SU-DHL-6 (cell line): ENCODE measurements at regions not wholly inside any gene's neighbourhood (a gene's known extent, or its start where the extent isn't known, plus 50 kb on each side); places are given as distances from the start of the nearest gene placed in this dataset.

Source experiments
- H2AFZ ChIP-seq: fragments of 200-600 bp; sonication (generic); 2 replicates; pipeline ENCODE4 v1.6.1; 2014; ENCODE audit warnings: low read depth, mild to moderate bottlenecking, moderate library complexity, mixed read lengths, antibody characterized with exemption, low read length; ENCODE audit not compliant: severe bottlenecking
- H3F3A ChIP-seq: fragments of 200-600 bp; shearing (Covaris generic); 2 replicates; pipeline ENCODE4 v1.6.0; 2016; ENCODE audit warnings: antibody characterized with exemption, mild to moderate bottlenecking; ENCODE audit not compliant: insufficient read depth
- H3K27ac ChIP-seq: fragments of 200-600 bp; sonication (generic); 2 replicates; pipeline ENCODE4 v1.5.1; 2016; ENCODE audit warnings: low read depth, mild to moderate bottlenecking, low read length, moderate library complexity, mixed read lengths
- H3K27me3 ChIP-seq: fragments of 200-600 bp; sonication (generic), shearing (Covaris generic); 2 replicates; pipeline ENCODE4 v1.6.0; 2014; ENCODE audit warnings: mild to moderate bottlenecking, low read length
- H3K36me3 ChIP-seq: fragments of 200-600 bp; sonication (generic); 2 replicates; pipeline ENCODE4 v1.6.1; 2014; ENCODE audit warnings: mild to moderate bottlenecking, low read length, mixed read lengths
- H3K4me2 ChIP-seq: fragments of 300-600, 200-600 bp; shearing (Covaris generic), sonication (generic); 2 replicates; pipeline ENCODE4 v1.6.0; 2014; ENCODE audit warnings: low read length, low read depth, mild to moderate bottlenecking; ENCODE audit not compliant: poor library complexity, severe bottlenecking
- H3K4me3 ChIP-seq: fragments of 200-600 bp; sonication (generic); 2 replicates; pipeline ENCODE4 v1.5.1; 2014; ENCODE audit warnings: antibody characterized with exemption, low read length, mild to moderate bottlenecking, mixed read lengths; ENCODE audit not compliant: insufficient read depth, poor library complexity, severe bottlenecking
- H3K79me2 ChIP-seq: fragments of 200-600 bp; sonication (generic); 2 replicates; pipeline ENCODE4 v1.6.1; 2014; ENCODE audit warnings: mild to moderate bottlenecking, low read length, moderate library complexity; ENCODE audit not compliant: insufficient read depth
- H3K9ac ChIP-seq: fragments of 200-600 bp; sonication (generic); 2 replicates; pipeline ENCODE4 v1.7.0; 2014; ENCODE audit warnings: mild to moderate bottlenecking, low read length
- H3K9me2 ChIP-seq: fragments of 200-600 bp; sonication (generic); replicated peaks from 2 replicates; pipeline ENCODE4 v1.6.1; 2014; ENCODE audit warnings: low read length; ENCODE audit not compliant: insufficient read depth
- H3K9me3 ChIP-seq: fragments of 200-600 bp; sonication (generic); 2 replicates; pipeline ENCODE4 v1.6.1; 2014; ENCODE audit warnings: low read length, mixed read lengths; ENCODE audit not compliant: insufficient read depth
- H4K20me1 ChIP-seq: fragments of 200-600 bp; sonication (generic); 2 replicates; pipeline ENCODE4 v1.6.1; 2014; ENCODE audit warnings: low read depth, mild to moderate bottlenecking, antibody characterized with exemption, low read length, moderate library complexity, mixed read lengths
- CTCF ChIP-seq: fragments of 200-600 bp; sonication (generic); IDR thresholded peaks from one replicate; pipeline ENCODE4 v1.5.1; 2017; ENCODE audit warnings: antibody characterized with exemption, mild to moderate bottlenecking, low read length, moderate library complexity; ENCODE audit not compliant: insufficient read depth, poor library complexity, severe bottlenecking
- EZH2phosphoT487 ChIP-seq: fragments of 200-600 bp; sonication (generic), shearing (Covaris generic); conservative IDR thresholded peaks from 2 replicates; pipeline ENCODE4 v1.6.1; 2018; ENCODE audit warnings: mild to moderate bottlenecking, antibody characterized with exemption, low read length, moderate library complexity, mixed read lengths

GRCh38 chr9:3658964-3659363 is 133.2 kb upstream of the RFX3 start:
- Histone ChIP-seq H3K9me3 (no peaks in the 10 kb centered on the region), H3K4me3 (no peak overlapping the region), H3K4me2 (no peak overlapping the region), H2AFZ (no peak overlapping the region), H3K79me2 (no peaks in the 10 kb centered on the region), H3K27me3 (no peaks in the 10 kb centered on the region), H3K9me2 (no peaks in the 10 kb centered on the region), H3K36me3 (no peaks in the 10 kb centered on the region), H3F3A (no peaks in the 10 kb centered on the region), H3K9ac (no peak overlapping the region), H3K27ac (no peak overlapping the region), H4K20me1 (no peaks in the 10 kb centered on the region)
- TF ChIP-seq CTCF, result no peak
- TF ChIP-seq EZH2phosphoT487, result no peak

- H3K4me2 ChIP-seq, result no peak overlapping the region
- no peaks in the 10 kb centered on the region for H3K36me3 ChIP-seq
- no peak overlapping the region for H3K9ac ChIP-seq
- H4K20me1 ChIP-seq, result no peaks in the 10 kb centered on the region
- H2AFZ ChIP-seq, result no peak overlapping the region
- H3K9me3 ChIP-seq, result no peaks in the 10 kb centered on the region
- H3K27me3 ChIP-seq, result no peaks in the 10 kb centered on the region
- H3F3A ChIP-seq, result no peaks in the 10 kb centered on the region
- H3K79me2 ChIP-seq, result no peaks in the 10 kb centered on the region
- H3K9me2 ChIP-seq, result no peaks in the 10 kb centered on the region
- no peak overlapping the region for H3K27ac ChIP-seq
- TF ChIP-seq CTCF, result no peak
- TF ChIP-seq EZH2phosphoT487, result no peak
- H3K4me3 ChIP-seq, result no peak overlapping the region
Observed at GRCh38 chr9:3656224-3656623, 130.4 kb upstream of the RFX3 start.

GRCh38 chr9:3650994-3651622 is 125.3 kb upstream of the RFX3 start:
- Histone ChIP-seq H3K4me3 (no peak overlapping the region), H4K20me1 (no peaks in the 10 kb centered on the region), H3K36me3 (no peaks in the 10 kb centered on the region), H3K27ac (no peak overlapping the region), H3K4me2 (no peak overlapping the region), H3K9me2 (no peaks in the 10 kb centered on the region), H2AFZ (no peak overlapping the region), H3K79me2 (no peaks in the 10 kb centered on the region), H3K27me3 (no peaks in the 10 kb centered on the region), H3K9me3 (no peaks in the 10 kb centered on the region), H3K9ac (no peak overlapping the region), H3F3A (no peaks in the 10 kb centered on the region)
- no peak for TF ChIP-seq CTCF
- no peak for TF ChIP-seq EZH2phosphoT487
